IMR-90 (cell line): ENCODE measurements at regions not wholly inside any gene's neighbourhood (a gene's known extent, or its start where the extent isn't known, plus 50 kb on each side); places are given as distances from the start of the nearest gene placed in this dataset.

Experiments used
- ATAC-seq: fragments of 200-7000 bp; cut with Tn5 transposase; 2 replicates; pipeline ENCODE4 v1.9.1; 2020; ENCODE audit warnings: low read depth, mild to moderate bottlenecking, moderate library complexity
- BruUV-seq: library from RNA; stranded (reverse); fragments of 400-500 nt; replicated peaks from 2 replicates; lab custom pipeline; 2021; lab: Mats Ljungman, UMichigan
- CTCF ChIA-PET: fragments of 300-600 bp; formaldehyde crosslinking; extraction: SDS; loops from one replicate; lab custom pipeline; 2021; ENCODE audit warnings: antibody characterized with exemption; lab: Yijun Ruan, JAX
- POLR2A ChIA-PET: fragments of 300-600 bp; sonication (Branson Sonifier 250); formaldehyde crosslinking; loops from one replicate; lab custom pipeline; 2022; ENCODE audit warnings: antibody characterized with exemption; ENCODE audit not compliant: unreplicated experiment; lab: Charles Lee
- DNase-seq: peaks from one replicate; pipeline ENCODE4 v3.0.0; 2013
- H2AFZ ChIP-seq: replicated peaks from 2 replicates; pipeline ENCODE3; 2013; ENCODE audit warnings: low read length, mild to moderate bottlenecking; ENCODE audit not compliant: poor library complexity
- H2AK5ac ChIP-seq: 2 replicates; pipeline ENCODE4 v1.6.1; 2013; ENCODE audit warnings: low read depth, low read length, inconsistent platforms
- H2AK9ac ChIP-seq: replicated peaks from 2 replicates; pipeline ENCODE3; 2013; ENCODE audit warnings: mild to moderate bottlenecking, low read depth, low read length, moderate library complexity; ENCODE audit not compliant: poor library complexity
- H2BK120ac ChIP-seq: 2 replicates; pipeline ENCODE4 v1.6.1; 2013; ENCODE audit warnings: low read depth, low read length, inconsistent platforms
- H2BK15ac ChIP-seq: 3 replicates; pipeline ENCODE4 v1.6.1; 2013; ENCODE audit warnings: low read depth, low read length, inconsistent platforms
- H2BK20ac ChIP-seq: 2 replicates; pipeline ENCODE4 v1.6.1; 2013; ENCODE audit warnings: low read depth, mild to moderate bottlenecking, inconsistent platforms, low read length, moderate library complexity
- H2BK5ac ChIP-seq: 2 replicates; pipeline ENCODE4 v1.6.1; 2013; ENCODE audit warnings: mild to moderate bottlenecking, low read depth, low read length, inconsistent platforms; ENCODE audit not compliant: poor library complexity, severe bottlenecking
- H3K14ac ChIP-seq: replicated peaks from 2 replicates; pipeline ENCODE4 v1.6.1; 2013; ENCODE audit warnings: low read depth, low read length, inconsistent platforms
- H3K18ac ChIP-seq: 2 replicates; pipeline ENCODE4 v1.6.1; 2013; ENCODE audit warnings: low read depth, low read length, control low read depth
- H3K23ac ChIP-seq: 2 replicates; pipeline ENCODE4 v1.6.1; 2013; ENCODE audit warnings: low read depth, low read length, inconsistent platforms
- H3K27ac ChIP-seq: 2 replicates; pipeline ENCODE4 v1.5.1; 2013; ENCODE audit warnings: mild to moderate bottlenecking, control low read depth, low read length; ENCODE audit not compliant: insufficient read depth
- H3K27me3 ChIP-seq: 2 replicates; pipeline ENCODE4 v1.6.1; 2013; ENCODE audit warnings: low read length; ENCODE audit not compliant: control insufficient read depth, insufficient read depth
- H3K36me3 ChIP-seq: 2 replicates; pipeline ENCODE4 v1.6.1; 2013; ENCODE audit warnings: low read length, mixed read lengths; ENCODE audit not compliant: control insufficient read depth, insufficient read depth
- H3K4ac ChIP-seq: 2 replicates; pipeline ENCODE4 v1.6.1; 2013; ENCODE audit warnings: low read depth, low read length, inconsistent platforms
- H3K4me1 ChIP-seq: 2 replicates; pipeline ENCODE4 v1.6.1; 2013; ENCODE audit warnings: low read length, mixed read lengths; ENCODE audit not compliant: control insufficient read depth, insufficient read depth
- H3K4me2 ChIP-seq: 2 replicates; pipeline ENCODE4 v1.6.1; 2013; ENCODE audit warnings: low read depth, mild to moderate bottlenecking, control low read depth, low read length, moderate library complexity
- H3K4me3 ChIP-seq: 2 replicates; pipeline ENCODE4 v1.5.1; 2013; ENCODE audit warnings: low read depth, mild to moderate bottlenecking, control low read depth, low read length, moderate library complexity; ENCODE audit not compliant: insufficient read depth
- H3K56ac ChIP-seq: 2 replicates; pipeline ENCODE4 v1.6.1; 2013; ENCODE audit warnings: low read length, inconsistent platforms; ENCODE audit not compliant: insufficient read depth; ENCODE audit errors: extremely low read depth
- H3K79me1 ChIP-seq, 2 experiments: 2 replicates each; pipeline ENCODE4 v1.6.1; 2013; ENCODE audit warnings: low read length in 2 of 2, inconsistent platforms in 1 of 2, low read depth in 1 of 2
- H3K9ac ChIP-seq: 2 replicates; pipeline ENCODE4 v1.6.1; 2013; ENCODE audit warnings: low read depth, low read length, control low read depth
- H3K9me1 ChIP-seq: 2 replicates; pipeline ENCODE4 v1.6.1; 2013; ENCODE audit warnings: low read length, inconsistent platforms; ENCODE audit not compliant: insufficient read depth
- H3K9me3 ChIP-seq: 2 replicates; pipeline ENCODE4 v1.6.1; 2013; ENCODE audit warnings: low read length; ENCODE audit not compliant: control insufficient read depth, insufficient read depth
- H4K20me1 ChIP-seq: 2 replicates; pipeline ENCODE4 v1.6.1; 2013; ENCODE audit warnings: low read length, inconsistent platforms; ENCODE audit not compliant: insufficient read depth
- H4K5ac ChIP-seq: 2 replicates; pipeline ENCODE4 v1.6.1; 2013; ENCODE audit warnings: mild to moderate bottlenecking, low read depth, low read length, control low read depth
- H4K8ac ChIP-seq, 2 experiments: 2 replicates each; pipeline ENCODE4 v1.6.1; 2013; ENCODE audit warnings: low read depth in 2 of 2, low read length in 2 of 2, control low read depth in 1 of 2, inconsistent platforms in 1 of 2
- H4K91ac ChIP-seq: 2 replicates; pipeline ENCODE4 v1.6.1; 2013; ENCODE audit warnings: low read depth, low read length, inconsistent platforms; ENCODE audit not compliant: insufficient read depth
- BHLHE40 ChIP-seq: fragments of 150-350 bp; IDR thresholded peaks from 2 replicates; pipeline ENCODE4 v1.6.1; 2016; ENCODE audit warnings: mild to moderate bottlenecking, low read depth, low read length
- CEBPB ChIP-seq: IDR thresholded peaks from 2 replicates; pipeline ENCODE4 v1.6.1; 2012; ENCODE audit warnings: low read depth, low read length, improper control_type of control experiment
- CTCF ChIP-seq: conservative IDR thresholded peaks from 2 replicates; pipeline ENCODE4 v1.5.1; 2012; ENCODE audit warnings: mild to moderate bottlenecking, low read depth, low read length, improper control_type of control experiment
- ELK1 ChIP-seq: fragments of 150-350 bp; IDR thresholded peaks from 2 replicates; pipeline ENCODE4 v1.6.1; 2016; ENCODE audit warnings: low read depth, mild to moderate bottlenecking, low read length, moderate library complexity, borderline replicate concordance
- FOS ChIP-seq: fragments of 150-350 bp; IDR thresholded peaks from 2 replicates; pipeline ENCODE4 v1.6.1; 2016; ENCODE audit warnings: low read depth, low read length
- MAFK ChIP-seq: IDR thresholded peaks from 2 replicates; pipeline ENCODE4 v1.6.1; 2012; ENCODE audit warnings: low read depth, low read length, improper control_type of control experiment
- MAZ ChIP-seq: IDR thresholded peaks from 2 replicates; pipeline ENCODE4 v1.6.1; 2012; ENCODE audit warnings: low read depth, mild to moderate bottlenecking, low read length, improper control_type of control experiment, moderate library complexity, borderline replicate concordance
- MXI1 ChIP-seq: IDR thresholded peaks from 2 replicates; pipeline ENCODE4 v1.6.1; 2012; ENCODE audit warnings: low read depth, mild to moderate bottlenecking, low read length, moderate library complexity, borderline replicate concordance
- NFE2L2 ChIP-seq: fragments of 150-350 bp; IDR thresholded peaks from 2 replicates; pipeline ENCODE4 v1.6.1; 2016; ENCODE audit warnings: low read depth, mild to moderate bottlenecking, low read length
- POLR2A ChIP-seq: IDR thresholded peaks from 2 replicates; pipeline ENCODE4 v1.6.1; 2012; ENCODE audit warnings: mild to moderate bottlenecking, low read depth, low read length
- RAD21 ChIP-seq: IDR thresholded peaks from 2 replicates; pipeline ENCODE4 v1.6.1; 2012; ENCODE audit warnings: low read length, improper control_type of control experiment
- RCOR1 ChIP-seq: IDR thresholded peaks from 2 replicates; pipeline ENCODE4 v1.6.1; 2012; ENCODE audit warnings: mild to moderate bottlenecking, low read length, improper control_type of control experiment; ENCODE audit not compliant: insufficient replicate concordance
- RFX5 ChIP-seq: IDR thresholded peaks from 2 replicates; pipeline ENCODE4 v1.8.0; 2012; ENCODE audit warnings: low read depth, mild to moderate bottlenecking, low read length, moderate library complexity
- SMC3 ChIP-seq: fragments of 150-350 bp; IDR thresholded peaks from 2 replicates; pipeline ENCODE4 v1.6.1; 2016; ENCODE audit warnings: low read depth, mild to moderate bottlenecking, antibody characterized with exemption, low read length, moderate library complexity
- USF2 ChIP-seq: fragments of 150-350 bp; IDR thresholded peaks from 2 replicates; pipeline ENCODE4 v1.6.1; 2017; ENCODE audit warnings: mild to moderate bottlenecking, antibody characterized with exemption, low read length, low read depth
- WGBS, 2 experiments: methylation state at CpG; one replicate each; pipeline versions ENCODE4 v1.1.5 to v1.1.7; 2013; ENCODE audit warnings: missing lambda C conversion rate in 2 of 2; ENCODE audit not compliant: insufficient read length in 1 of 2; ENCODE audit errors: extremely low coverage in 2 of 2; 5-methylcytosine and 5-hydroxymethylcytosine counted together
- dilution Hi-C: fragments of 300-500 bp; cut with HindIII; formaldehyde crosslinking; loops from one replicate; pipeline ENCODE4 v1.14.3; 2018; ENCODE audit warnings: low sequenced_read_pairs; ENCODE audit not compliant: unreplicated experiment
- in situ Hi-C: fragments of 300-500 bp; cut with MboI; formaldehyde crosslinking; loops from 3 replicates; pipeline ENCODE4 v1.14.3; 2019; ENCODE audit warnings: low sequenced_read_pairs, inconsistent platforms, mixed read lengths
- intact Hi-C: fragments of 100-400 bp; cut with micrococcal nuclease; formaldehyde crosslinking; loops from 2 replicates; pipeline ENCODE4 v1.10.0; 2022

GRCh38 chr3:64863226-64864212, 175.7 kb upstream of the ADAMTS9 start:
- no TSS peak for BruUV-seq
- no peak overlapping the region for H2BK5ac ChIP-seq
- dilution Hi-C loops (no loop called here), intact Hi-C loops (no loop called here), in situ Hi-C loops (no loop called here)
- no peak overlapping the region for H3K56ac ChIP-seq
- H3K27ac ChIP-seq: no peak overlapping the region
- no peak overlapping the region for H3K14ac ChIP-seq
- TF ChIP-seq CEBPB: no peak
- no peak for TF ChIP-seq POLR2A
- no peak for TF ChIP-seq USF2
- TF ChIP-seq BHLHE40: no peak
- TF ChIP-seq NFE2L2: no peak
- no peak for TF ChIP-seq CTCF
- no peak for TF ChIP-seq FOS
- TF ChIP-seq SMC3: no peak
- TF ChIP-seq MAZ: no peak
- no peak for TF ChIP-seq MAFK
- TF ChIP-seq MXI1: no peak
- no peak for TF ChIP-seq RCOR1
- TF ChIP-seq RFX5: no peak
- TF ChIP-seq ELK1: no peak
- no peak for TF ChIP-seq RAD21
- H4K91ac ChIP-seq: no peak overlapping the region
- no CpG with 5 or more reads among the region's 11 CpGs for WGBS, 2 experiments
- H3K9me1 ChIP-seq: no peaks in the 10 kb centered on the region
- H3K4me1 ChIP-seq: peaks cover 2% of the 10 kb centered on the region; the same call in 1 of the 2 replicates
- H3K23ac ChIP-seq: no peak overlapping the region
- H2BK120ac ChIP-seq: no peak overlapping the region
- no peak overlapping the region for H3K4ac ChIP-seq
- no peak for DNase-seq
- no peaks in the 10 kb centered on the region for H3K79me1 ChIP-seq
- H4K20me1 ChIP-seq: no peaks in the 10 kb centered on the region
- no peak for ATAC-seq
- POLR2A ChIA-PET: no interaction called here
- H2AK5ac ChIP-seq: no peak overlapping the region
- H4K5ac ChIP-seq: no peak overlapping the region
- H3K4me2 ChIP-seq: no peak overlapping the region
- H4K8ac ChIP-seq: no peak overlapping the region
- no peak overlapping the region for H3K18ac ChIP-seq
- CTCF ChIA-PET: no interaction called here
- H2BK20ac ChIP-seq: no peak overlapping the region
- no peak overlapping the region for H3K4me3 ChIP-seq
- no peak overlapping the region for H2AK9ac ChIP-seq
- no peak overlapping the region for H2BK15ac ChIP-seq
- no peaks in the 10 kb centered on the region for H3K9me3 ChIP-seq
- no peak overlapping the region for H2AFZ ChIP-seq
- H3K36me3 ChIP-seq: no peaks in the 10 kb centered on the region
- no peak overlapping the region for H3K9ac ChIP-seq
- no peaks in the 10 kb centered on the region for H3K27me3 ChIP-seq
